ENCODE measurements at regions not wholly inside any gene's neighbourhood (a gene's known extent, or its start where the extent isn't known, plus 50 kb on each side); places are given as distances from the start of the nearest gene placed in this dataset.

GRCh38 chr2:210971431-210971830, 415.0 kb downstream of the CPS1 start:
- TF ChIP-seq CTCF (IDR thresholded peaks at IDR 0.05; ENCODE audit: control extremely low read depth in 1 of 3, insufficient read depth in 1 of 3, low read depth in 1 of 3, low read length in 3 of 3) (no peak), EP300 (IDR thresholded peaks at IDR 0.05; ENCODE audit: borderline replicate concordance in 1 of 2, low read depth in 2 of 2, low read length in 2 of 2) (no peak), TBP (IDR thresholded peaks at IDR 0.05; ENCODE audit: low read depth, low read length) (no peak), SP1 (IDR thresholded peaks at IDR 0.05; ENCODE audit: low read depth, low read length) (no peak), RNF2 (IDR thresholded peaks at IDR 0.05; ENCODE audit: borderline replicate concordance, low read depth, low read length, missing control alignments, poor library complexity, severe bottlenecking) (no peak), CHD1 (IDR thresholded peaks at IDR 0.05; ENCODE audit: low read depth, low read length) (no peak), ATF3 (IDR thresholded peaks at IDR 0.05; ENCODE audit: insufficient read depth, low read depth, low read length) (no peak), MAFK (IDR thresholded peaks at IDR 0.05; ENCODE audit: low read depth, low read length) (no peak)
